HCT116 (cell line): ENCODE measurements at regions not wholly inside any gene's neighbourhood (a gene's known extent, or its start where the extent isn't known, plus 50 kb on each side); places are given as distances from the start of the nearest gene placed in this dataset.

ENCODE experiments used
- CTCF ChIP-seq, 3 experiments: fragments of 200-600 bp in 1 of 3; sonication (generic) in 1 of 3; IDR thresholded peaks in 2 of 3; conservative IDR thresholded peaks in 1 of 3; 2 replicates each; pipeline ENCODE4 v1.5.1; 2012 to 2017; ENCODE audit warnings: low read depth in 2 of 3, low read length in 2 of 3, antibody characterized with exemption in 1 of 3, borderline replicate concordance in 1 of 3, control low read depth in 1 of 3, mild to moderate bottlenecking in 1 of 3, mixed read lengths in 1 of 3, mixed run types in 1 of 3, moderate library complexity in 1 of 3; ENCODE audit not compliant: insufficient read depth in 1 of 3
- EZH2 ChIP-seq: fragments of 200-600 bp; sonication (generic); IDR thresholded peaks from 2 replicates; pipeline ENCODE4 v1.6.1; 2017; ENCODE audit warnings: antibody characterized with exemption, mixed run types
- EZH2phosphoT487 ChIP-seq: fragments of 200-600 bp; IDR thresholded peaks from 2 replicates; pipeline ENCODE4 v1.6.1; 2018; ENCODE audit warnings: antibody characterized with exemption, borderline replicate concordance
- JUND ChIP-seq: IDR thresholded peaks from 2 replicates; pipeline ENCODE4 v1.6.1; 2012
- POLR2A ChIP-seq: IDR thresholded peaks from 2 replicates; pipeline ENCODE4 v1.7.0; 2011; ENCODE audit warnings: borderline replicate concordance; ENCODE audit not compliant: insufficient read depth, insufficient read length; ENCODE audit errors: extremely low read depth
- POLR2AphosphoS5 ChIP-seq: IDR thresholded peaks from 2 replicates; pipeline ENCODE4 v1.6.1; 2011; ENCODE audit warnings: mild to moderate bottlenecking, low read depth, low read length, moderate library complexity
- RAD21 ChIP-seq: IDR thresholded peaks from 2 replicates; pipeline ENCODE4 v1.6.1; 2012; ENCODE audit warnings: low read depth, mild to moderate bottlenecking
- SP1 ChIP-seq: IDR thresholded peaks from 2 replicates; pipeline ENCODE4 v1.6.1; 2012; ENCODE audit warnings: low read depth
- YY1 ChIP-seq: IDR thresholded peaks from 2 replicates; pipeline ENCODE4 v1.6.1; 2011; ENCODE audit warnings: low read length, low read depth, moderate library complexity, mild to moderate bottlenecking; ENCODE audit not compliant: insufficient replicate concordance; ENCODE audit errors: extremely low read depth
- ZNF274 ChIP-seq: fragments of 200-500 bp; sonication (Bioruptor generic); IDR thresholded peaks from 2 replicates; pipeline ENCODE4 v1.6.1; 2014; ENCODE audit warnings: mild to moderate bottlenecking, low read depth, low read length, inconsistent platforms
- TF ChIP-seq, protein P1 (sequence below): IDR thresholded peaks from 2 replicates; pipeline ENCODE4 v1.6.1; 2012
- TF ChIP-seq, protein P2 (sequence below): IDR thresholded peaks from 2 replicates; pipeline ENCODE4 v1.6.1; 2012; ENCODE audit warnings: low read depth

- TF ChIP-seq ZNF274: no peak
- TF ChIP-seq, protein P1, sequence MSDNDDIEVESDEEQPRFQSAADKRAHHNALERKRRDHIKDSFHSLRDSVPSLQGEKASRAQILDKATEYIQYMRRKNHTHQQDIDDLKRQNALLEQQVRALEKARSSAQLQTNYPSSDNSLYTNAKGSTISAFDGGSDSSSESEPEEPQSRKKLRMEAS: no peak
- TF ChIP-seq CTCF (IDR thresholded peaks at IDR 0.05 in 2 of 3, conservative IDR thresholded peaks at IDR 0.05 in 1 of 3; ENCODE audit: borderline replicate concordance in 1 of 3, insufficient read depth in 1 of 3, low read depth in 2 of 3, low read length in 2 of 3): no peak
- TF ChIP-seq SP1: no peak
- TF ChIP-seq EZH2phosphoT487: no peak
- no peak for TF ChIP-seq POLR2AphosphoS5
- no peak for TF ChIP-seq POLR2A
- TF ChIP-seq JUND: no peak
- TF ChIP-seq, protein P2, sequence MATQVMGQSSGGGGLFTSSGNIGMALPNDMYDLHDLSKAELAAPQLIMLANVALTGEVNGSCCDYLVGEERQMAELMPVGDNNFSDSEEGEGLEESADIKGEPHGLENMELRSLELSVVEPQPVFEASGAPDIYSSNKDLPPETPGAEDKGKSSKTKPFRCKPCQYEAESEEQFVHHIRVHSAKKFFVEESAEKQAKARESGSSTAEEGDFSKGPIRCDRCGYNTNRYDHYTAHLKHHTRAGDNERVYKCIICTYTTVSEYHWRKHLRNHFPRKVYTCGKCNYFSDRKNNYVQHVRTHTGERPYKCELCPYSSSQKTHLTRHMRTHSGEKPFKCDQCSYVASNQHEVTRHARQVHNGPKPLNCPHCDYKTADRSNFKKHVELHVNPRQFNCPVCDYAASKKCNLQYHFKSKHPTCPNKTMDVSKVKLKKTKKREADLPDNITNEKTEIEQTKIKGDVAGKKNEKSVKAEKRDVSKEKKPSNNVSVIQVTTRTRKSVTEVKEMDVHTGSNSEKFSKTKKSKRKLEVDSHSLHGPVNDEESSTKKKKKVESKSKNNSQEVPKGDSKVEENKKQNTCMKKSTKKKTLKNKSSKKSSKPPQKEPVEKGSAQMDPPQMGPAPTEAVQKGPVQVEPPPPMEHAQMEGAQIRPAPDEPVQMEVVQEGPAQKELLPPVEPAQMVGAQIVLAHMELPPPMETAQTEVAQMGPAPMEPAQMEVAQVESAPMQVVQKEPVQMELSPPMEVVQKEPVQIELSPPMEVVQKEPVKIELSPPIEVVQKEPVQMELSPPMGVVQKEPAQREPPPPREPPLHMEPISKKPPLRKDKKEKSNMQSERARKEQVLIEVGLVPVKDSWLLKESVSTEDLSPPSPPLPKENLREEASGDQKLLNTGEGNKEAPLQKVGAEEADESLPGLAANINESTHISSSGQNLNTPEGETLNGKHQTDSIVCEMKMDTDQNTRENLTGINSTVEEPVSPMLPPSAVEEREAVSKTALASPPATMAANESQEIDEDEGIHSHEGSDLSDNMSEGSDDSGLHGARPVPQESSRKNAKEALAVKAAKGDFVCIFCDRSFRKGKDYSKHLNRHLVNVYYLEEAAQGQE: no peak
- no peak for TF ChIP-seq RAD21
- no peak for TF ChIP-seq YY1
- TF ChIP-seq EZH2: no peak
Measured at GRCh38 chr14:31970744-31971143, 106.4 kb upstream of the ARHGAP5 start.
